Neural progenitor cell (in vitro differentiated cells): ENCODE measurements at regions not wholly inside any gene's neighbourhood (a gene's known extent, or its start where the extent isn't known, plus 50 kb on each side); places are given as distances from the start of the nearest gene placed in this dataset.

Source experiments
- CTCF ChIP-seq: fragments of 200-600 bp; sonication (generic); IDR thresholded peaks from 2 replicates; pipeline ENCODE4 v1.5.1; 2017; ENCODE audit warnings: antibody characterized with exemption, mild to moderate bottlenecking
- EZH2 ChIP-seq: fragments of 200-600 bp; sonication (generic); IDR thresholded peaks from 2 replicates; pipeline ENCODE4 v1.6.1; 2017; ENCODE audit warnings: antibody characterized with exemption, mild to moderate bottlenecking, moderate library complexity
- EZH2phosphoT487 ChIP-seq: fragments of 200-600 bp; sonication (generic); IDR thresholded peaks from 2 replicates; pipeline ENCODE4 v1.6.1; 2017; ENCODE audit warnings: antibody characterized with exemption

- no peak for TF ChIP-seq CTCF
- TF ChIP-seq EZH2: no peak
- no peak for TF ChIP-seq EZH2phosphoT487
Measured at GRCh38 chr15:85307687-85308045, 72.7 kb upstream of the AKAP13 start.
